PC-9 (cell line): ENCODE measurements at regions not wholly inside any gene's neighbourhood (a gene's known extent, or its start where the extent isn't known, plus 50 kb on each side); places are given as distances from the start of the nearest gene placed in this dataset.

ENCODE experiments used
- BruUV-seq: library from RNA; stranded (reverse); fragments of 400-500 nt; replicated peaks from 2 replicates; lab custom pipeline; 2021; lab: Mats Ljungman, UMichigan
- CTCF ChIA-PET: fragments of 300-600 bp; sonication (Branson Sonifier 250); formaldehyde crosslinking; loops from one replicate; lab custom pipeline; 2022; ENCODE audit warnings: antibody characterized with exemption; lab: Charles Lee
- POLR2A ChIA-PET: fragments of 300-600 bp; sonication (Branson Sonifier 250); formaldehyde crosslinking; loops from one replicate; lab custom pipeline; 2022; ENCODE audit warnings: antibody characterized with exemption; ENCODE audit not compliant: unreplicated experiment; lab: Charles Lee
- DNase-seq, 2 experiments: peaks; one replicate each; pipeline versions ENCODE4 v3.0.0 to v3.0.0-alpha.2; 2015 to 2022; ENCODE audit warnings: mixed read lengths in 1 of 2
- H2AFZ ChIP-seq: fragments of 200-600 bp; sonication (generic); 2 replicates; pipeline ENCODE4 v1.8.1; 2017; ENCODE audit warnings: antibody characterized with exemption
- H3F3A ChIP-seq: fragments of 200-600 bp; sonication (generic); 2 replicates; pipeline ENCODE4 v1.8.1; 2017; ENCODE audit warnings: antibody characterized with exemption, mild to moderate bottlenecking, low read depth; ENCODE audit not compliant: insufficient read depth
- H3K27ac ChIP-seq: fragments of 200-600 bp; sonication (generic); 2 replicates; pipeline ENCODE4 v1.6.1; 2016; ENCODE audit warnings: mixed run types
- H3K27me3 ChIP-seq: fragments of 200-600 bp; sonication (generic); 2 replicates; pipeline ENCODE4 v1.6.1; 2016; ENCODE audit warnings: low read depth, mixed run types; ENCODE audit not compliant: insufficient read depth
- H3K36me3 ChIP-seq: fragments of 200-600 bp; sonication (generic); 2 replicates; pipeline ENCODE4 v1.6.1; 2016; ENCODE audit warnings: low read depth, mixed run types
- H3K4me1 ChIP-seq: fragments of 200-600 bp; sonication (generic); replicated peaks from 2 replicates; pipeline ENCODE4 v1.6.1; 2016; ENCODE audit warnings: mixed run types; ENCODE audit not compliant: insufficient read depth
- H3K4me2 ChIP-seq: fragments of 200-600 bp; sonication (generic); 2 replicates; pipeline ENCODE4 v1.6.1; 2017; ENCODE audit warnings: mixed run types
- H3K4me3 ChIP-seq: fragments of 200-600 bp; sonication (generic); 2 replicates; pipeline ENCODE4 v1.6.1; 2016; ENCODE audit warnings: mixed run types
- H3K79me2 ChIP-seq: fragments of 200-600 bp; sonication (generic); 2 replicates; pipeline ENCODE4 v1.6.1; 2017; ENCODE audit warnings: low read depth, mixed run types
- H3K9me2 ChIP-seq: fragments of 200-600 bp; sonication (generic); 2 replicates; pipeline ENCODE4 v1.8.1; 2017; ENCODE audit warnings: mild to moderate bottlenecking; ENCODE audit not compliant: insufficient read depth
- H3K9me3 ChIP-seq: fragments of 200-600 bp; sonication (generic); 2 replicates; pipeline ENCODE4 v1.8.1; 2016; ENCODE audit warnings: low read depth; ENCODE audit not compliant: insufficient read depth
- H4K20me1 ChIP-seq: fragments of 200-600 bp; sonication (generic); 2 replicates; pipeline ENCODE4 v1.8.1; 2017; ENCODE audit not compliant: insufficient read depth
- CTCF ChIP-seq: fragments of 200-600 bp; sonication (generic); conservative IDR thresholded peaks from 2 replicates; pipeline ENCODE4 v1.6.1; 2017; ENCODE audit warnings: mixed run types, antibody characterized with exemption, mild to moderate bottlenecking, moderate library complexity
- EZH2 ChIP-seq: fragments of 200-600 bp; sonication (generic); IDR thresholded peaks from 2 replicates; pipeline ENCODE4 v1.8.0; 2017; ENCODE audit warnings: antibody characterized with exemption, low read depth
- intact Hi-C: fragments of 100-400 bp; cut with micrococcal nuclease; formaldehyde crosslinking; loops from one replicate; pipeline ENCODE4 v1.10.0; 2022; ENCODE audit not compliant: unreplicated experiment

- BruUV-seq: no TSS peak
- no peak overlapping the region for H3K27ac ChIP-seq
- no peak overlapping the region for H2AFZ ChIP-seq
- no peaks in the 10 kb centered on the region for H3K9me2 ChIP-seq
- DNase-seq: no peak
- H3F3A ChIP-seq: no peaks in the 10 kb centered on the region
- no peaks in the 10 kb centered on the region for H4K20me1 ChIP-seq
- ChIA-PET CTCF (no interaction called here), POLR2A (no interaction called here)
- no peaks in the 10 kb centered on the region; the same call in 1 of the 2 replicates for H3K4me1 ChIP-seq
- H3K36me3 ChIP-seq: no peaks in the 10 kb centered on the region
- no peak overlapping the region for H3K4me3 ChIP-seq
- H3K79me2 ChIP-seq: no peaks in the 10 kb centered on the region
- H3K27me3 ChIP-seq: no peaks in the 10 kb centered on the region
- H3K4me2 ChIP-seq: no peak overlapping the region
- intact Hi-C loops: no loop called here
- no peaks in the 10 kb centered on the region for H3K9me3 ChIP-seq
- TF ChIP-seq CTCF: no peak
- TF ChIP-seq EZH2: no peak
These were observed 85.9 kb downstream of the PXDC1 start for GRCh38 chr6:3665608-3666007.

GRCh38 chr6:3664625-3665041, 86.9 kb downstream of the PXDC1 start:
- CTCF ChIA-PET: no interaction called here
- H3K9me3 ChIP-seq: no peaks in the 10 kb centered on the region
- H3K36me3 ChIP-seq: no peaks in the 10 kb centered on the region
- no peak overlapping the region for H3K27ac ChIP-seq
- no peaks in the 10 kb centered on the region for H3F3A ChIP-seq
- no peak overlapping the region for H3K4me3 ChIP-seq
- no peak overlapping the region for H3K4me2 ChIP-seq
- no TSS peak for BruUV-seq
- peak in 1 of 2 experiments; percentile 51 for DNase-seq
- intact Hi-C loops: no loop called here
- H4K20me1 ChIP-seq: no peaks in the 10 kb centered on the region
- H3K27me3 ChIP-seq: no peaks in the 10 kb centered on the region
- H3K4me1 ChIP-seq: no peaks in the 10 kb centered on the region; the same call in 1 of the 2 replicates
- H3K79me2 ChIP-seq: no peaks in the 10 kb centered on the region
- POLR2A ChIA-PET: interaction anchor here (0.6 kb wide), 1 partner anchor 148 kb away, joined by 5 read pairs; no protein-coding TSS in a partner anchor
- no peaks in the 10 kb centered on the region for H3K9me2 ChIP-seq
- no peak overlapping the region for H2AFZ ChIP-seq
- TF ChIP-seq EZH2 (no peak), CTCF (no peak)

- Histone ChIP-seq H3K9me3 (no peaks in the 10 kb centered on the region), H3K79me2 (no peaks in the 10 kb centered on the region), H3K4me1 (no peaks in the 10 kb centered on the region; the same call in 1 of the 2 replicates), H3K27ac (no peak overlapping the region), H3K27me3 (no peaks in the 10 kb centered on the region), H3K4me2 (no peak overlapping the region), H2AFZ (no peak overlapping the region), H4K20me1 (no peaks in the 10 kb centered on the region), H3K36me3 (no peaks in the 10 kb centered on the region), H3K9me2 (no peaks in the 10 kb centered on the region), H3K4me3 (no peak overlapping the region), H3F3A (no peaks in the 10 kb centered on the region)
- DNase-seq: no peak
- ChIA-PET POLR2A (no interaction called here), CTCF (no interaction called here)
- TF ChIP-seq CTCF (no peak), EZH2 (no peak)
- BruUV-seq: no TSS peak
- intact Hi-C loops: no loop called here
These were observed 87.7 kb downstream of the PXDC1 start for GRCh38 chr6:3663811-3664210.
